H1 (cell line): ENCODE measurements at regions not wholly inside any gene's neighbourhood (a gene's known extent, or its start where the extent isn't known, plus 50 kb on each side); places are given as distances from the start of the nearest gene placed in this dataset.

Source experiments
- CTCF ChIA-PET: fragments of 300-600 bp; sonication (Branson Sonifier 250); formaldehyde crosslinking; loops from one replicate; lab custom pipeline; 2021; ENCODE audit not compliant: partially characterized antibody; lab: Charles Lee
- POLR2A ChIA-PET: fragments of 300-600 bp; sonication (Branson Sonifier 250); formaldehyde crosslinking; loops from one replicate; lab custom pipeline; 2021; ENCODE audit warnings: inconsistent platforms; ENCODE audit not compliant: partially characterized antibody; lab: Charles Lee
- DNase-seq, 2 experiments: peaks; one replicate each; pipeline versions ENCODE4 v3.0.0 to v3.0.0-alpha.2; 2010 to 2022; ENCODE audit warnings: low spot score in 2 of 2, low read depth in 1 of 2, mixed read lengths in 1 of 2
- FAIRE-seq: peaks from 2 replicates; lab custom pipeline; 2011; peaks lifted over from hg19 to GRCh38; lab: Jason Lieb, UNC
- H2AFZ ChIP-seq: 2 replicates; pipeline ENCODE4 v1.8.1; 2012; ENCODE audit warnings: low read length, inconsistent platforms
- H2AK5ac ChIP-seq: 2 replicates; pipeline ENCODE4 v1.6.1; 2013; ENCODE audit warnings: low read depth, low read length
- H2BK120ac ChIP-seq: replicated peaks from 2 replicates; pipeline ENCODE3; 2013; ENCODE audit warnings: low read depth, low read length, inconsistent platforms
- H2BK12ac ChIP-seq: 2 replicates; pipeline ENCODE4 v1.6.1; 2013; ENCODE audit warnings: low read depth, low read length
- H2BK15ac ChIP-seq: 2 replicates; pipeline ENCODE4 v1.6.1; 2013; ENCODE audit warnings: low read length
- H2BK20ac ChIP-seq: 2 replicates; pipeline ENCODE4 v1.6.1; 2013; ENCODE audit warnings: low read length
- H2BK5ac ChIP-seq: 2 replicates; pipeline ENCODE4 v1.6.1; 2013; ENCODE audit warnings: low read depth, low read length
- H3K14ac ChIP-seq: 2 replicates; pipeline ENCODE4 v1.6.1; 2013; ENCODE audit warnings: inconsistent platforms; ENCODE audit not compliant: insufficient read length
- H3K18ac ChIP-seq: 2 replicates; pipeline ENCODE4 v1.6.1; 2013; ENCODE audit warnings: low read length; ENCODE audit errors: extremely low read depth
- H3K23ac ChIP-seq: 2 replicates; pipeline ENCODE4 v1.6.1; 2013; ENCODE audit warnings: inconsistent platforms; ENCODE audit not compliant: insufficient read length
- H3K23me2 ChIP-seq: 2 replicates; pipeline ENCODE4 v1.6.1; 2013; ENCODE audit warnings: low read depth, low read length
- H3K27ac ChIP-seq: 2 replicates; pipeline ENCODE4 v1.6.1; 2011; ENCODE audit warnings: low read depth, low read length, inconsistent platforms
- H3K27me3 ChIP-seq, 4 experiments: replicated peaks in 1 of 4; 1 replicate in 1 of 4; 2 replicates in 3 of 4; pipeline versions ENCODE4 v1.6.1 to v1.8.1; 2011 to 2013; ENCODE audit warnings: low read length in 3 of 4, mild to moderate bottlenecking in 3 of 4, inconsistent platforms in 2 of 4, mixed read lengths in 2 of 4, moderate library complexity in 1 of 4; ENCODE audit not compliant: control insufficient read depth in 3 of 4, insufficient read depth in 3 of 4; ENCODE audit errors: extremely low read depth in 1 of 4
- H3K36me3 ChIP-seq, 4 experiments: 2 replicates each; pipeline versions ENCODE4 v1.6.1 to v1.8.1; 2011 to 2013; ENCODE audit warnings: mild to moderate bottlenecking in 4 of 4, low read length in 3 of 4, moderate library complexity in 2 of 4, control low read depth in 1 of 4, inconsistent platforms in 1 of 4; ENCODE audit not compliant: insufficient read depth in 4 of 4, control insufficient read depth in 2 of 4
- H3K4ac ChIP-seq: replicated peaks from 2 replicates; pipeline ENCODE3; 2013; ENCODE audit warnings: low read length, low read depth, mixed read lengths, inconsistent platforms; ENCODE audit not compliant: insufficient read length
- H3K4me1 ChIP-seq, 4 experiments: replicated peaks in 1 of 4; 1 replicate in 1 of 4; 2 replicates in 3 of 4; pipeline versions ENCODE4 v1.6.1 to v1.8.1; 2011 to 2013; ENCODE audit warnings: low read length in 3 of 4, inconsistent platforms in 2 of 4, mixed read lengths in 1 of 4; ENCODE audit not compliant: insufficient read depth in 4 of 4, control insufficient read depth in 3 of 4
- H3K4me2 ChIP-seq, 2 experiments: 2 replicates each; pipeline versions ENCODE4 v1.6.1 to v1.8.1; 2011 to 2013; ENCODE audit warnings: low read depth in 2 of 2, low read length in 2 of 2, control low read depth in 1 of 2, inconsistent platforms in 1 of 2, mild to moderate bottlenecking in 1 of 2; ENCODE audit not compliant: insufficient read depth in 1 of 2
- H3K4me3 ChIP-seq, 4 experiments: fragments of 200-600, 300-600 bp in 1 of 4; sonication (generic), shearing (Covaris generic), sonication (Bioruptor Twin) in 1 of 4; 2 replicates each; pipeline versions ENCODE4 v1.5.1 to v1.8.1; 2011 to 2016; ENCODE audit warnings: low read length in 4 of 4, low read depth in 3 of 4, control low read depth in 2 of 4, inconsistent platforms in 2 of 4, mild to moderate bottlenecking in 2 of 4, mixed read lengths in 1 of 4, moderate library complexity in 1 of 4; ENCODE audit not compliant: insufficient read depth in 2 of 4; ENCODE audit errors: extremely low read depth in 1 of 4
- H3K56ac ChIP-seq: replicated peaks from 2 replicates; pipeline ENCODE3; 2013; ENCODE audit warnings: low read depth, mild to moderate bottlenecking, mixed read lengths, low read length, inconsistent platforms; ENCODE audit not compliant: insufficient read length
- H3K79me1 ChIP-seq: 2 replicates; pipeline ENCODE4 v1.6.1; 2013; ENCODE audit warnings: low read depth, low read length, control low read depth
- H3K79me2 ChIP-seq, 2 experiments: 2 replicates each; pipeline versions ENCODE4 v1.6.1 to v1.8.1; 2012 to 2013; ENCODE audit warnings: low read length in 2 of 2, mild to moderate bottlenecking in 2 of 2, inconsistent platforms in 1 of 2; ENCODE audit not compliant: insufficient read depth in 2 of 2, control insufficient read depth in 1 of 2
- H3K9ac ChIP-seq, 4 experiments: replicated peaks in 1 of 4; 1 replicate in 1 of 4; 2 replicates in 3 of 4; pipeline versions ENCODE4 v1.6.1 to v1.8.1; 2011 to 2013; ENCODE audit warnings: low read depth in 3 of 4, low read length in 3 of 4, control low read depth in 2 of 4, mild to moderate bottlenecking in 2 of 4, moderate library complexity in 2 of 4, inconsistent platforms in 1 of 4; ENCODE audit errors: extremely low read depth in 1 of 4
- H3K9me3 ChIP-seq, 2 experiments: 2 replicates each; pipeline versions ENCODE4 v1.6.1 to v1.8.1; 2012 to 2013; ENCODE audit warnings: mild to moderate bottlenecking in 2 of 2, moderate library complexity in 2 of 2, control low read depth in 1 of 2, inconsistent platforms in 1 of 2, low read depth in 1 of 2, low read length in 1 of 2, mixed read lengths in 1 of 2; ENCODE audit not compliant: insufficient read depth in 2 of 2
- H4K20me1 ChIP-seq, 2 experiments: replicated peaks in 1 of 2; 2 replicates each; pipeline versions ENCODE3 to v1.8.1; 2011 to 2013; ENCODE audit warnings: inconsistent platforms in 2 of 2, low read length in 2 of 2, mild to moderate bottlenecking in 1 of 2; ENCODE audit not compliant: insufficient read depth in 2 of 2, control insufficient read depth in 1 of 2
- H4K5ac ChIP-seq: 2 replicates; pipeline ENCODE4 v1.6.1; 2013; ENCODE audit warnings: low read length, low read depth, mixed read lengths, inconsistent platforms; ENCODE audit not compliant: insufficient read length
- H4K8ac ChIP-seq: 2 replicates; pipeline ENCODE4 v1.8.0; 2013; ENCODE audit warnings: mild to moderate bottlenecking, moderate library complexity, low read length, inconsistent platforms; ENCODE audit not compliant: insufficient read depth; ENCODE audit errors: extremely low read depth
- H4K91ac ChIP-seq: replicated peaks from 2 replicates; pipeline ENCODE3; 2013; ENCODE audit warnings: low read length, mixed read lengths, inconsistent platforms; ENCODE audit not compliant: insufficient read length
- ATF2 ChIP-seq: IDR thresholded peaks from 2 replicates; pipeline ENCODE4 v1.6.1; 2012; ENCODE audit warnings: low read length, inconsistent platforms
- CBX5 ChIP-seq: fragments of 300-800, 300-1000 bp; sonication (generic); IDR thresholded peaks from 2 replicates; pipeline ENCODE4 v1.7.1; 2016; ENCODE audit warnings: antibody characterized with exemption, low read length, low read depth
- CTBP2 ChIP-seq: IDR thresholded peaks from 2 replicates; pipeline ENCODE4 v1.7.0; 2011; ENCODE audit warnings: borderline replicate concordance, mild to moderate bottlenecking, moderate library complexity, mixed read lengths, low read length; ENCODE audit not compliant: insufficient read depth, insufficient read length
- KDM5A ChIP-seq: fragments of 200-600 bp; IDR thresholded peaks from 2 replicates; pipeline ENCODE4 v1.7.1; 2012; ENCODE audit warnings: mild to moderate bottlenecking, low read length, inconsistent platforms, mixed read lengths
- MAX ChIP-seq: IDR thresholded peaks from 2 replicates; pipeline ENCODE4 v1.6.1; 2012; ENCODE audit warnings: inconsistent platforms
- PHF8 ChIP-seq: fragments of 200-600 bp; sonication (generic); conservative IDR thresholded peaks from 2 replicates; pipeline ENCODE4 v1.7.1; 2012; ENCODE audit warnings: low read depth, mild to moderate bottlenecking, inconsistent platforms, low read length, moderate library complexity
- POLR2AphosphoS5 ChIP-seq: IDR thresholded peaks from 2 replicates; pipeline ENCODE4 v1.6.1; 2011; ENCODE audit warnings: low read depth, low read length
- RAD21 ChIP-seq, 2 experiments: IDR thresholded peaks in 1 of 2; conservative IDR thresholded peaks in 1 of 2; 2 replicates each; pipeline ENCODE4 v1.6.1; 2011; ENCODE audit warnings: low read depth in 2 of 2, low read length in 2 of 2, improper control_type of control experiment in 1 of 2, inconsistent platforms in 1 of 2, mild to moderate bottlenecking in 1 of 2, moderate library complexity in 1 of 2
- RBBP5 ChIP-seq: IDR thresholded peaks from 2 replicates; pipeline ENCODE4 v1.7.1; 2012; ENCODE audit warnings: low read depth, mild to moderate bottlenecking, inconsistent platforms, low read length, moderate library complexity, borderline replicate concordance
- SAP30 ChIP-seq: fragments of 300-600 bp; sonication (generic); IDR thresholded peaks from 2 replicates; pipeline ENCODE4 v1.7.1; 2012; ENCODE audit warnings: low read length, moderate library complexity, mild to moderate bottlenecking, inconsistent platforms; ENCODE audit not compliant: insufficient read depth, insufficient replicate concordance
- SIRT6 ChIP-seq: IDR thresholded peaks from one replicate; pipeline ENCODE4 v1.7.1; 2012; ENCODE audit warnings: low read length, inconsistent platforms
- SIX5 ChIP-seq: IDR thresholded peaks from 2 replicates; pipeline ENCODE4 v1.6.1; 2011; ENCODE audit warnings: mild to moderate bottlenecking, low read depth, low read length
- TAF1 ChIP-seq: IDR thresholded peaks from 2 replicates; pipeline ENCODE4 v1.6.1; 2011; ENCODE audit warnings: mild to moderate bottlenecking, low read depth, low read length
- WGBS, 2 experiments: shearing (Covaris generic) in 1 of 2; methylation state at CpG; one replicate each; pipeline versions ENCODE4 v1.1.6 to v1.1.7; 2013 to 2015; ENCODE audit warnings: low lambda C conversion rate in 2 of 2, mixed read lengths in 2 of 2, inconsistent platforms in 1 of 2, low coverage in 1 of 2, missing lambda C conversion rate in 1 of 2; ENCODE audit not compliant: insufficient replicate concordance in 2 of 2, insufficient coverage in 1 of 2, insufficient read length in 1 of 2; ENCODE audit errors: extremely low coverage in 1 of 2, missing lambda C conversion rate in 1 of 2; 5-methylcytosine and 5-hydroxymethylcytosine counted together

GRCh38 chr7:131720703-131721102 lies 164.3 kb upstream of the PODXL start:
- Histone ChIP-seq H4K91ac (no peak overlapping the region), H2AFZ (no peak overlapping the region), H3K9me3 (no peaks in the 10 kb centered on the region), H2BK20ac (no peak overlapping the region), H3K36me3 (no peaks in the 10 kb centered on the region), H3K27me3 (no peaks in the 10 kb centered on the region), H3K4me1 (no peaks in the 10 kb centered on the region), H2BK120ac (no peak overlapping the region), H2BK5ac (no peak overlapping the region), H3K56ac (no peak overlapping the region), H3K23me2 (no peaks in the 10 kb centered on the region), H4K8ac (no peak overlapping the region), H3K79me2 (no peaks in the 10 kb centered on the region)
- ChIA-PET POLR2A (interaction anchor here (0.6 kb wide), 1 partner anchor 121 kb away, joined by 4 read pairs; no protein-coding TSS in a partner anchor), CTCF (no interaction called here)
- FAIRE-seq: no peak
- TF ChIP-seq KDM5A (no peak), SIRT6 (no peak), POLR2AphosphoS5 (no peak), MAX (no peak), RBBP5 (no peak), TAF1 (no peak), CBX5 (no peak), ATF2 (no peak), SIX5 (no peak), PHF8 (no peak), SAP30 (no peak), RAD21 (IDR thresholded peaks at IDR 0.05 in 1 of 2, conservative IDR thresholded peaks at IDR 0.05 in 1 of 2; ENCODE audit: low read depth in 2 of 2, low read length in 2 of 2) (no peak), CTBP2 (no peak)
- TF ChIP-seq, all 59 proteins: peak for 0
- Histone ChIP-seq H3K23ac (no peak overlapping the region), H3K4ac (no peak overlapping the region), H4K5ac (no peak overlapping the region), H4K20me1 (no peaks in the 10 kb centered on the region), H3K4me3 (no peak overlapping the region), H3K9ac (no peak overlapping the region), H3K14ac (no peak overlapping the region), H2BK12ac (no peak overlapping the region), H3K79me1 (no peaks in the 10 kb centered on the region), H2BK15ac (no peak overlapping the region), H3K27ac (no peak overlapping the region), H2AK5ac (no peak overlapping the region), H3K4me2 (no peak overlapping the region), H3K18ac (no peak overlapping the region)
- DNase-seq: peak in 1 of 2 experiments; percentile 33
- WGBS, 2 experiments: 90% methylated on average over 2 of the region's 2 CpGs; no CpG with 5 or more reads in 1 of the 2 experiments
